Fibroblast of peridontal ligament (primary cell): ENCODE measurements at regions not wholly inside any gene's neighbourhood (a gene's known extent, or its start where the extent isn't known, plus 50 kb on each side); places are given as distances from the start of the nearest gene placed in this dataset.

Experiments used
- DNase-seq: peaks from one replicate; pipeline ENCODE4 v3.0.0-alpha.2; 2010; ENCODE audit errors: extremely low read depth

DNA sequence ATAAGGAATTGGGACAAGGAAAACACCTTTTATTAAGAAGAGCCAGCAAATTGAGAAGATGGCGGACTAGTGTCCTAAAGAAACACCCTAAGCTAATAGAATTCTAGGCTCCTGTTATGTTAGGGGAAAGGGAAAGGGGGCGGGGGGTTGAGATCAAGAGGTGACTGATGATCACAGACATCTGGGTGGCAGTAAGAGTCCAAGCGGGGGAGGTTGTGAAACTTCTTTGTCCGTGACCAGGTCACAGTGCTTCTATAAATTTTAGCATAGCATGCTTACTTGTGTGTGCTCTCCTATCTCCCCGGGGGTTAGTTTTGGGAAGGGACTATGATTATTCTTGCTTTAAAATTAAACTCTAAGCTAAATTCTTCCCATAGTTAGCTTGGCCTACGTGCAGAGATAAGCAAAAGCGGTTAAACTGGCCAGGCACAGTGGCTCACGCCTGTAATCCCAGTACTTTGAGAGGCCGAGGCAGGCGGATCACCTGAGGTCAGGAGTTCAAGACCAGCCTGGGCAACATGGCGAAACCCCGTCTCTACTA lies 262.1 kb downstream of the SKIDA1 start:
- DNase-seq, result no peak

DNA sequence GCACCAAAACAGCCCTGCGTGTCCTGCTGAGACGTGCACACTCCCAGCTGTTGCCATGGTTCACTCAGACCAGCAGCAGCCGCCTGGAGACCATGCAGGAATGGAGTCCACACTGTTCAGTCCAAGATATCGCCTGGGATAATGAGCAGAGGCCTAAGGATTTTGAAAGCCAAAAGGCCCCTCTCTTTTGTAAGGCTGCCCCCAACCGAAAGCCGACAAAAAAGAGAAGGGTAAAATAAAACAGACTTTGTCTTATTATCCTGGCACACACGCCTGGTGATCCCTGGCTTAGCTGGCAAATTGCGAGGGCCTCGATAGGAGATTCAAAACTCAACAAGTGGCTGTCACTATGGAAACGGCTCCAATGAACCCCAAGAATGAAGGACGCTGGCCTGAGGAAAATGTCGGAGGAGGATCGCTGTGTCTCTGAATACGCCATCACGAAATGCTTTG lies 263.6 kb downstream of the SKIDA1 start:
- no peak for DNase-seq

DNA sequence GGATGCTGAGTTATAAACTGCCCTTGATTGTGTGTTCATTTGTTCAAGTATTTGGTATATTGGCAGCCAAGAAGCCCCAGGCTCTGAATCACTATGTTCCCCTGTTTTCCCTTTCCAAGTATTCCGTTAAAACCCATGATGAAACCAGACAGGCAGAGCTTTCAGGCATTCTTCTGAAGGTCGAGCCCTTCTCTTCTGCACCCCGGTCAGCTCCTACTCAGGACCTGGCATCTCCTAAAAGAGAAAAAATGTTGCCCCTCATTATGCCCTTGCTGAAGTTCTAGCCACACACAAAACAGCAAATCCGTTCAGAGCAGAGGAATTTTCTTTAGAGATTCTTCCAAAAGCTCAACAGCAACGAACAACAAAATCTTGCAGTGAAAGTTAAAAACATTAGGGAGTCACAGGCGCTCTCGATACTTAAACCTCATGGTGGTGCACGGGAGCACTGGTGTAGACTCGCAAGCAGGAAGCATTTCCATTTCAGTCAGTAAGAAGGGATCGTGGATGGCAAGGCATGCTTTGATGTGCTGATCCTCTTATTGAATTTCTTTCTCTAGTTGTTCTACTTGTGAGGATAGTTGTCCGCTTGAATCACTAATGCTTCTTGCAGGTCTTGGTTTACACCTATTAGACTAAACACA lies 264.9 kb downstream of the SKIDA1 start:
- DNase-seq, result no peak

DNA sequence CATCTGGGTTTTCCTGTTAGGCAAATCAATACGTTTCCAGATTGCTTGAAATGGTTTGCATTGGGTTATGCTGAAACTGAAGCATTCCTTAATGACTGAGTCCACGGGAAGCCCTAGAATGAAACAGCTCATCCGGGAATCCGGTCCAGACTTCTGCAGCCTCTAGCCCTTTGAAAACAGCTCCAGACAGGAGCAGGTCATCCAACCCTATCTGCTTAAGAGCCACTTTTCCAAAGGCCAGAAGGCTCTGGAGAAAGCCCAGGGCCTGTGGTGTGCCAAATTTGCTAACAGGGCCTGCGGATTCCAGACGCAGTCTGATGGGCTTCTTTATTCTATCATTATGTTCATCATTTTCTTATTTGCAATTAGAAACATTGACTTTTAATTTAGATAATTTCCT lies 265.4 kb downstream of the SKIDA1 start:
- DNase-seq, result no peak

DNA sequence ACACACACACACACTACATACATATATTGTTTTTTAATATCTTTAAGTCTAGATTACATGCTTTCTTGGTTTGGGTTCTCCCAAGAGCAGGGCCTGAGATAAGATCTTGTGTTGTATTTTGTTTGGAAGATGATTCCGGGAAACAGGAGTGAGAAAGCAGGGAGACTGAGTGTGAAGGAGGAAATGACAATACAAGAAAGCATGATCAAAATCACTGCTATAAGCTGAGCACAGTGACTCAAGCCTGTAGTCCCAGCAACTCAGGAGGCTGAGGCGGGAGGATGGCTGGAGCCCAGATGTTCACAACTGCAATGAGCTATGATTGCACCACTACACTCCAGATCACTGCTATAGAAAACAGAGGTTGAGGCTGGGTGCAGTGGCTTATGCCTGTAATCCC lies 267.6 kb downstream of the SKIDA1 start:
- no peak for DNase-seq

DNA sequence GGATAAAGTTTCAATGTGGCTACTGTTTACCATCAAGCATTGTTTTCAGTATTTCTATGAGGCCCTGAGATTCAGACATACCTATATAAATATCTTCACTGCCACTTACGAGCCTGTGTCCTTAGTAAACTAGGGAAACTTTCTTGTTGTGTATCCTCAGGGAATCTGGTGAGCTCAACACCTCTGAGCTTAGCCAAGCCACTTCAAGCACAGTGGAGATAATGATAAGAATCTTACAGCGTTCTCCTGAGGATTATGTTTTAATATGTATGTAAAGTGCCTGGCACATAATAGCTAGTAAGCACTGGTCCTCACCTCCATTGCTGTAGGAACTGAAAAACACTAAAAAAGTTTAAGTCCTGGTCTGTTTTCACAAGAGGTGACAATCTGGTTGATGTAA lies 268.3 kb downstream of the SKIDA1 start:
- DNase-seq, result no peak

DNA sequence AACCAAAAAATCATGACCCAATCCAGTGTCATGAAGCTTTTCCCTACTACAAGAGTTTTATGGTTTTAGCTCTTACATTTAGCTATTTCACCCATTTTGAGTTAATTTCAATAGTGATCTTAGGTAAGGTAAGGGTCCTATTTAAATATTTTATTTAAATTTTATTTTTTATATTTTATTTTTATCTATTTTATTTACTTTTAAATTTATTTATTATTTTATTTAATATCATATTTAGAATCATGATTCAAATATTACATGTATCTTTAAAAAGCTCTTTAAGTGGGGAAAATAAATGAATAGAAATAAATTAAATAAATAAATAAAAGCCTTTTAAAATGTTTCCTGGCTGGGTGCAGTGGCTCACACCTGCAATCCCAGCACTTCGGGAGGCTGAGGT lies 276.0 kb downstream of the SKIDA1 start:
- no peak for DNase-seq

DNA sequence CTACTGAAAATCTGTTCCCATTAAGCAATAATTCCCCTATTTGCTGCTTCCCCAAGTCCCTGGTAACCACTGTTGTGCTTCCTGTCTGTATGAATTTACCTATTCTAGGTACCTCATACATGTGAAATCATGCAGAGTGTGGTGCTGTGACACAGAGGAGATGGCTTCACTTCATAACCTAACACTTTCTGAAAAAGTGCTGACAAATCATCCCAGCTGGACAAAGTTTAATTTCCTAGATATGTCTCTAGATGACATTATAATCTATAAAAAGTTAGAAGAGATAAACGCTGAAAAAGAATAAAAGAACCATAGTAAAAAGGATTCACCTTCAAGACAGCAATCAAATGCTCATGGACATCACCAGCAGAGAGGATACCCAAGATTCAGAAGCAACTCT lies 277.9 kb downstream of the SKIDA1 start:
- DNase-seq, result no peak

DNA sequence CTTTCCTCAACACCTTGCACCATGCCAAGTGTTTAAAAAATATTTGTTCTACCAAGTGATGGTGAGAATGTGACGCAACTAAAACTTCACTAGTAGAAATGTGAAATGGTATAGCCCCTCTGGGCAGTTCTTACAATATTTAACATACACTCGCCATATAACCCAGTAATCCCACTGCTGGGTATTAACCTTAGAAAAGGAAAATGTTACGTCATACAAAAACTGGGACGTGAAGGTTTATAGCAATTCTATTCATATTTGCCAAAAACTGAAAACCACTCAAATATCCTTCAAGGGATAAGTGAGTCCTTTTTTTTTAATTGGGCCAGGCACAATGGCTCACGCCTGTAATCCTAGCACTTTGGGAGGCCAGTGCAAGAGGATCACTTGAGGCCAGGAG lies 279.3 kb downstream of the SKIDA1 start:
- DNase-seq, result no peak

DNA sequence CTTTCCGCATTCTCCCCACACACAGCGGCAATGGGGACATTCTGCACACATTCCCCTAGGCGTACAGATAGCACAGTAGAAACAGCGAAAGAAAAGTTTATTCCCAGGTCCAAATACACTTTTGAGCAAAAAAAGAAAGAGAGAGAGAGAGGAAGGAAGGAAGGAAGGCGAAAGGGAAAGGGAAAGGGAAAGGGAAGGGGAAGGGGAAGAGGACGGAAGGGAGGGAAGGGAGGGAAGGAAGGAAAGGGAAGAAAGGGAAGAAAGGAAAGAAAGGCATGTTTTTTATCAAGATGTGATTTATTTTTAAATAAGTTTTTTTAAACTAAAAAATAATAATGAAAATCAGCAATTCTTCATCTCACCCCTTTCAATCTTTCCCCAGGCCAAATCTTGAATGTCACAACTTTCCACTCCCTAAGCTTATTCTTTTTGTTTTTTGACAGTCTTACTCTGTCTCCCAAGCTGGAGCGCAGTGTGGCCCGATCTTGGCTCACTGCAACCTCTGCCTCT lies 281.7 kb downstream of the SKIDA1 start:
- no peak for DNase-seq

DNA sequence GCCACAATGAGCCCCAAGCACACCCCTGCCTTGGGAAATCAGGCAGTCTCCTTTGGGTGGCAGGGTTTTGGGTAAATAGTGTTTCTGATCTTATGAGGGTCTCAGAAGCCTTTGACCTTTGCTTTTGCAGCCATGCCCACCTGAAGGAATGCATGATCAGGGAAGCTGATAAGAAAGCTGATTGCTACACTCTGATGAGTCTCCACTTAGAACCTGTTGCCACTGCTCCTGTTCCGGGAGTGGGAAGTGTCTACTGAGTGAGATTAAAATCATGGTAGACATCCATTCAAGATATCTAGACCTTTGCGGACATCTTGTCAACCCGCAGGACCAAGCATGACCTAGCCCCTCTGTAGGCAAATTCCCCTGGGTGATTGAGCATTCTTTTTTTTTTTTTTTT lies 282.6 kb downstream of the SKIDA1 start:
- DNase-seq, result no peak

DNA sequence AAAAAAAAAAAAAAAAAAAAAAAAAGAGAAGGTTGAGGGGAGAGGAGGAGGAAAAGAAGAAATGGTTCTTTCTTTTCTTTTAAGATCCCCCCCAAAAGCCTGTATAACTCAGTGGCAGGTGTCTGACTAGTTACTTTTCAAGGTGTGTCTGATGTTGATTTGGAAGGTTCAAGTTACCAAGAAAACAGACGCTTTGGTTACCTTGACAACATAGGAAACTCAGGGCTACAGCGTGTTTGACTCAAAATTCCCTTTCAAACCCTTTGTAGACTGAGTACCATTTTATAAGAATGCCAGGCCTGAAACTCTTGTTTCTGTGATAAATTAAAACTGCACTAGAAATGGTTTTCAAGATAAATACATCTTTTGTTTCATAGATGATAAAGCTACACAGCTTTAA lies 286.8 kb downstream of the SKIDA1 start:
- DNase-seq, result no peak

DNA sequence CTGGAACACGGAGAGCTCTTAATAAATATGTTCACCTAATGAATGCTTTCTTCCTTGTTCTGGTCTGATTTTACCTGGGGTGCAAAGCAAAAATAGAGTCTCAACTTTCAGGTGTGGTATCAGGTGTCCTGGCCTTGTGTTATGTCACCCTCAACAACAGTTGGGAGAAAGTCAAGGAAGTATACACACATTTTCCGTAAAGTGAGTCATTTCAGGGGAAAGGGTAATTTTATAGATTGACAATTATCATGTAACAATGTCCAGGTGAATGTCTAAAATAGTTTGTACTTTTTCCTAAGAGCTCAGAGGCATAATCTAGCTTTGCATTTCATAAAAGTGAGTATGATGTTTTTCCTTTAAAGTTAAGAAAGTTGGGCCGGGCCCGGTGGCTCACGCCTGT lies 287.4 kb downstream of the SKIDA1 start:
- no peak for DNase-seq

DNA sequence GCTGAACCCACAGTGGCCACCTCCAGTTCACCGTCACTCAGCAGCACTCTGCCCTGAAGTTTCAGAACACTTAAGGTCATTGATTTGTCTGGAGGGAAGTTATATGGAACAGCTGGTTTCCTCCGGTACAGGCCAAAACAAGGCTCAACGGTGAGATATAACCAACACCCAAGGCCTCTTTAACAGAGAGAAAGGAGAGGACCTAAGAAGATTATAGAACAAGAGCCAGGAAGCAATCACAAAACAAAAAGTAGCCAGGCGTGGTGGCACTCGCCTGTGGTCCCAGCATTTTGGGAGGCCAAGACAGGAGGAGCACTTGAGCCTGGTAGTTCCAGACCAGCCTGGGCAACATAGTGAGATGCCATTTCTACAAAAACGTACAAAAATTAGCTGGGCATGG lies 290.7 kb downstream of the SKIDA1 start:
- no peak for DNase-seq

DNA sequence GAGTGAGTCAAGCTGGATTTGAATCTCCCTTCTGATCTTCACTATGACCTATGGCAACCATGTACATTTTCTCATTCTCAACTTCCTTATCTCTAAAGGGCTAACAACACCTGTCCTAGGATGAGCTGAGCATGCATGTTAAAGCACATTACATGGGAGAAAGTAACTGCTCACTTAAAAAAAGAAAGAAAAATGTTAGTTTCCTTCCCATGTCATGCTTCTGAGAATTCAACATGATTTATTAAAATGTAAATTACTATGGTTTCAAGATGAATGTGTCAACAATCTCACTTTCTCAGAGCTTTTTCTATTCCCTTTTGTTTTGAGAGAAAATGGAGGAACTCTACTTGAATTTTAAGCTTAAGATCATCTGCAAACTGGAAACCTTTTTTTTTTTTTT lies 295.3 kb downstream of the SKIDA1 start:
- DNase-seq, result no peak

DNA sequence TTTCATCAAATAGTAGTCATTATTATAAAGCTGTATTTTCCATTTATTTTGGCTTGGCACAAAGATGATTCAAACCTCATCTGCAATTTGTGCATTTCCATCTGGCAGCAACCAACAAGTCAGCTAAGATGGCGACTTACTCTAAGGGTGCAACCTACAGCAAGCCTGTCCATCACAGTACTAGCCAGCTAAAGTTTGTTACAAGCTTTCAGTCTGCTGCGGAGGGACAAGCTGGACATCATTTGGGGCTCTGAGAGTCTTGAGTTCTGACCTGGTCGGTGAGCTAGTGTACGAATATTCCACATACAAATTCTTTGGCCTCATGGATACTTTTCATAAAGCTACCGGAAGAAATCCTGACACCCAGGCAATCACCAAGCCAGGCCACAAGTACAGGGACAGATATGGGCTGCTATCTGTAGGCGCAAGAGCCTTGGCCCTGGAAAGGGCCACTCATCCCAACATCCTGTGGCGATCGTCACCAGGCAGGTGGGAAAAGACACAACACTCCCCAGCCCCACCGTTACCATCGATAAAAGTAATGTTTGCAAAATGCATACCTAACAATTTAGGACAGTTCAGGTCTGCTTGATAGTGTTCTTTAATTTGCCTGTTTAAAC lies 307.6 kb downstream of the SKIDA1 start:
- DNase-seq, result no peak

DNA sequence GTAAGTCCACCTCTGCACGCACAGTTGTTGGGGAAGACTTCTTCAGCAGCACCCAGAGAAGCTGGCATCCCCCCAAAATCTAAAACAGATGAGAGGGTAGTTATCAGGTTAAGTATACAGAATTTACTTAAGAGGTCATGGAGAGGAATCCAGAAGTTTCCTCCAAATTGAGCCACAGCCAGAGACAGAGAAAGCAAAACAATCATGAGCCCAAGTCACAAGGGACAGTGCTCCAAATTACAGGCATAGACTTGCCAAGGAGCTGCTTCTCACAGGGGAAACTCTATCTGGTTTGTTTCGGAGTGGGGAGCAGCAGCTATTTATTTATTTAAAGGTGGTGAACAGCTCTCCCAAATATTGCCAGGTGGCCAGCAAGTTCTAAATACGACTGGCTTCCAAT lies 308.4 kb downstream of the SKIDA1 start:
- no peak for DNase-seq

DNA sequence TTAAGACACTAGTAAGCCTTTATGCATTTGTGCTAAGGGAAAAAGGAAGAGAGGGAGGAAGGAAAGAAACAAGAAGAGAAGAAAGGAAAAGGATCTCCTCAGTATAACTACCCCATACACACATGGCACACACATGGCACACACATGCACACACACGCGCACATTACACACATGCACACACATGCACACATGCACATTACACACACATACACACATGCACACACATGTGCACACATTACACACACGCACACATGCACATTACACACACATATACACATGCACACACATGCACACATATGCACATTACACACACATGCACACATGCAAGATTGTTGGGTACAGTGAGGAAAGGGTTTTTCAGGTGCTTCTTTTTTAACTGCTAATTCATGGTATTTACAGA lies 311.2 kb downstream of the SKIDA1 start:
- DNase-seq, result no peak

DNA sequence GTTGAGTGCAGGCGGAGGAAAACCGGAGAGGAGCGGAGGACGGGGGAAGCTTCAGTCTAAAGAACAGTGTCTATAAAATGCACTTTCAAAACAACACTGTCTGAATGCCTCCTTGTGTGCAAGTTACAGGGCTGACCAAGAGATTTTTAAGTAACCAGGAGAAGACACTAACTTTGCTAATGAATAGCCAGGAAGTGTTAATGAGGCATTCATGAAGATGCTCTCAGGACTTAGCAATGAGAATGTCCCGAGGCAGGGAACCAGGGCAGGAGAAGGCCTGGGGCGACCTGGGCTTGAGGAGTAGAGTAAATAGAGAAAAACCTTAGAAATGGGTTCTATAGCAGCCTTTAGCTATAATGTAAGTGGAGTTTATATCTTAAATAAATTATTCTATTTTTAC lies 312.1 kb downstream of the SKIDA1 start:
- no peak for DNase-seq

DNA sequence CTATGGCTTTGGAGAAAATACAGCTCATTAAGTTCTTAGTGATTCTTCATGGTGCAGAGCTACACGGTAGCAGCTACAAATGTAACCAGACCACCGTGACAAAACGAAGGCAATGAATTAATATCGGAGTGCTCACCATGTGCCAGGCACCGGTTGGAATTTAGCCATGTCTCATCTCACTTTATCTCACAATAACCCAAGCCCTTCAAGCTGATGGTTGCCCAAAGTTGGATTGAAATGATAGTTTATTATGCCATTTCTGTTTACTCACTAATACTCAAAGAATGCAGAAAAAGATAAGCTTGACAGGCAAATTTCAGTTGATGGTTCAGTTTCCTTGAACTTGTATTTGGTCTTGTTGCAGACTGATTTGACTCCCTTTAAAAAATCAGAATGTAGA lies 312.6 kb downstream of the SKIDA1 start:
- no peak for DNase-seq

DNA sequence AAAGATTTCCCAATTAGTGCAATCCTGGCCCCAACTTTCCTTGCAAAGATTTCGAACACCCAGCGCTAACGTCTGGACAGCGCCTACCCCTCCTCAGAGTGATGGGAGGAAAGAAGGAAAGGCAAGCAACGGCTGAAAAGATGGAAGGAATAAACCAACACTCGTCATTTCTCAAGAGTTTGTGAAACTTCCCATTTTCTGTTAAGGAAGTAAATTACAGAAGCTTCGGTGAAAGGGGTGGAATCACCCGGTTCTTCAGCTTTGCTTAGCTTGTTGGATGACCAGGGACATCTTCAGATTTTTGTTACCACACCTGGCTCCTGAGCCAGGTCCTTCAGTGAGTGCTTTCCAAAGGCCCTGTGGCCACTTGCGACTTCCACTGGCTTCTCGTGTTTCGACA lies 313.1 kb downstream of the SKIDA1 start:
- no peak for DNase-seq

DNA sequence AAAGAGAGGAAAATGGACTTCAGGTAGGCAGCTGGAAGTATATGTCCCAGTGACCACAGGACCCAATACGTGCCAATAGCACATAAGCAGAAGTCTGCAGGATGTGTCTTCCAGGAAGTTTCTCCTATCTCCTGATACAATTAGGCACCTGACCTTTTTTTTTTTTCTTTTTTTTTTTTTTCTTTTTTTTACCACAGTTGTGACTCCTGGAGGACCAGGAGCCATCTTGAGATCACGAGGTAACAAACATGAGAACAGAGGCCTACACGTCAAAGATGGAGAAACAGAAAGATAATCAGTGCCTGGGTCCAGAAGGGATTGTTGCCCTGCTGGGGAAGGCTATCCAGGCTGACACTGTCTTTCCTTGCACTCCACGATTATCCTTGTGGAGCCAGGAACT lies 312.4 kb upstream of the NEBL start:
- no peak for DNase-seq

DNA sequence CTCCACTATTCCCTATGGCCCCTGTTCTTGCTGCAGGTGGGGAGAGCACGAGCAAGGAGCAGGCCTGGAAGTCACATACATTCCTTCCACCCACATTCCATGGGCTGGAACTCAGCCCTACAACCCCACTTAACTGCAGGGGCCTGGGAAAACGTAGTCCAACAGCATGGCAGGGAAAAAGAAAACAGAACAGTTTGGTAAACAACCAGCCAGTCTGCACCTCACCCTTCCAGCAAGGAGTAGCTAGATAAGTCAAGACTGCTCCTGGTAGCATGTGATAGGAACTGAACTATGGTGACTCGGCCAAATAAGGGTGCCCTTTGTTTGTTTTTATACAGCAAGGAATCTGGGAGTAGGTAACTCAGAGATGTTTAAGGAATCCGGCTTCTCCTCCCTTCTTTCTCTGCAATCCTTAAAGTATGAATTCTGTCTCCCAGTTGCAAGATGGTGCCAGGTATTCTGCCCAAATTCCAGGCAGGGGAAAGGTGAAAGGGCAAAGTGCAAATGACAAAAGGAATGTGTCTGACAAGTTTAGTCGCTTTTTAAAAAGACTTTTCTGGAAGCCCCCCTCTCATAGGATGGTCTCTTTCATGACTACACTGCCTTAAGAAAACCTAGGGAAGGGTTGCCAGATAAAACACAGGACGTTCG lies 311.7 kb upstream of the NEBL start:
- DNase-seq, result no peak
